Caki2 (cell line): ENCODE measurements at regions not wholly inside any gene's neighbourhood (a gene's known extent, or its start where the extent isn't known, plus 50 kb on each side); places are given as distances from the start of the nearest gene placed in this dataset.
"Not testable (repeated sequence)": the region's sequence is repeated elsewhere in the genome, so short reads cannot be mapped to it uniquely, and the experiment has no call there.

Source experiments
- DNase-seq: peaks from one replicate; pipeline ENCODE4 v3.0.0-alpha.2; 2015; ENCODE audit warnings: low read depth
- in situ Hi-C: cut with HindIII; loops from 2 replicates; pipeline ENCODE4 v1.10.0; 2016; ENCODE audit warnings: low sequenced_read_pairs, low pct_unique_long_range_greater_than_20kb, mixed read lengths

DNA sequence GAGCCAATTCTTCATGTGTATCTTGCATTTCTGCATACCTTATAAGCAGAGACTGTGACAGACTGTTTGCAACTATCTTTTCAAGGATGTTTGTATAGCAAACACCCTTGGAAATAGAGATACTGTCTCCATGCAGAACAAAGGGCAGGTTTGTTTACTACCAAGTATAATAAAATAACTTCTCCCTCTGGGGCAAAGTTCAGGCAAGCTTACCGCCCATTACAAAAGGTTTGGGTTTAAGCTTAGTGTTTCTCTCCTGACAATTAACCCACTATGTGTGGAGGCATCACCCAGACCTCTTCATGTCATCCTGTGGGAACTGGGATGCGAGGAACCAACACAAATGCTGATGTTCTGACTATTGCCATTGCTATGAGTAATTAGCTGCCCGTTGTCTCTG is 479.1 kb upstream of the ZMIZ1 start:
- no peak for DNase-seq
- in situ Hi-C loops = no loop called here

DNA sequence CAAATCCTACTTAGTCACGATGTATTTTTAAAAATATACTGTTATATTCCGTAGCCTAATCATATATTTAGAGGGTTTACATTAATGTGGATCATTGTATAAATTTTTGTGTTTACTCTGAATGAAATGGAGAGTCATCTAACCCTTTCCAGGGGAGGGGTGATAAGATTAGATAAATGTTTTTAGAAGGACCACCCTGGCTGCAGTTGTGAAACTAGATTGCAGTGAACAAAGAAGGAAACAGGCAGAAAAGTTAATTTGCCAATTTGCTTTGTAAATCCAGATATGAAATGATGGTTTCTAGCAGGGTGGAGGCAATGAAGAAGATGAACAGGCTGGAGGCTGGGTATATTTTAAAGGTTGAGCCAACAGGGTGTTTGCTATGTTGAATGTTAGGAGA is 477.7 kb upstream of the ZMIZ1 start:
- DNase-seq = no peak
- in situ Hi-C loops = no loop called here

DNA sequence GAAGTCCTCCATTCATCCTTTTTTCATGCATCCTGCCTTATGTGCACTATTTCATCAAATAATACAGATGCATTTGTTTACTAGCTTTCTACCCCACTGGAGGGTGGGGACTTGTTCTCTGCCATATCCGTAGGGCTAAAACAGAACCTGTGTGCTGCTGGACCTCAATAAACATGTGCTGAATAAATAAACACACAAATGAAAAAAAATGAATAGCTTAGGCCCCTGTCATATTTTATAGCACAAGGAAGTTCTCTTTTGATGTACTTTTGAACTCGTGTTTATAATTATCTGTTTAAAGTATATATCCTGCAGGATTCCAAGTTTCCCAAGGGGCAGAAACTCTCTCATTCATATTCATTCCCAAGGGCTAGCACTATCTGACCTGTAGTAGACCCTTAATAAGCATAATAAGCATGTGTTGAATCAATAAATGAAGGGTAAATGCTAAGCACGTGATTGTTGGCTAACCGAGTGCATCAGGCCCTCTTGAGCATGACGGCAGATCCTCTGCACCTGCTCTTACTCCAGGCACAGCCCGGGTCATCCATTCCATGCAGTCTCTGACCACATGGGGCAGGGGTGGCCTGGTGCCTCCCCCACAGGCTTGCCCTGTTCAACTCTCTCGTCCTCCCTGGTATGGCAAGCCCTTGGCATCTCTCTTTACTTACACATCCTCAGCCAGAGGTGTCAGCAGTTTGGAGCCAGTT is 474.1 kb upstream of the ZMIZ1 start:
- DNase-seq = no peak
- in situ Hi-C loops = no loop called here

DNA sequence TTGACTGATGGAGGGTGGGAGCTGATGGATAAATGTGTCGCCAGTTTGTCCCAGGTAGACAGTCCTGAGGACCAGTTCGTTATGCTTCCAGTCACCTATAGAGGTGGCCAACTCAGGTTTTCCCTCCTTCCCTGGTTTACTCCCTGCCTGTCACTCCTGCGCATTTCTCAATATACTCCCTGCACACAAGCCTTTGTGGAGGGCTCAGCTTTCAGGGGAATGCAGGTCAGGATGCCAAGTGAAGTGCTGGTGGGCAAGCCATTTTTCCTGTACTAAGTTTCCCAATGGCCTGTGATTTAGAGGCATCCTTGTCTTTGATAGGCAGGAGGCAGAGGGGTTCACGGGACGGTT is 473.5 kb upstream of the ZMIZ1 start:
- no peak for DNase-seq
- in situ Hi-C loops = no loop called here

DNA sequence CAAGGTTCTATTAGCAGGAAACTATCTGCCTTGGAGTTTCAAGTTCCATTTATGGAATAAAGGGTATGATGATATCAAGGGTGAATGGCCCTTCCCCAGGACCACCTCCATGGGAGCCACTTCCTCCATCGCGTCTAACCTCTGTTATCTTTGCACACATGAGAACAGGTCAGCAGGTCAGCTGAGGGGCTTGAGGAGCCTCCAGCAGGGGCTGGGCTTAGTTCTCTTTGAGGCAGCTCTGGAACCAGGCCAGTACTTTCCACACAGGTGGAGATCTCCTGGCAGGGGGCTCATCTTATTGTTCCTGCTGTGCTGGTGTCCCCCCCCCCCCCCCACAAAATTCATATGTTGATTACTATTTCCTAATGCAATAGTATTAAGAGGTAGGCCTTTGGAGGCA is 472.2 kb upstream of the ZMIZ1 start:
- no peak for DNase-seq
- in situ Hi-C loops = no loop called here

DNA sequence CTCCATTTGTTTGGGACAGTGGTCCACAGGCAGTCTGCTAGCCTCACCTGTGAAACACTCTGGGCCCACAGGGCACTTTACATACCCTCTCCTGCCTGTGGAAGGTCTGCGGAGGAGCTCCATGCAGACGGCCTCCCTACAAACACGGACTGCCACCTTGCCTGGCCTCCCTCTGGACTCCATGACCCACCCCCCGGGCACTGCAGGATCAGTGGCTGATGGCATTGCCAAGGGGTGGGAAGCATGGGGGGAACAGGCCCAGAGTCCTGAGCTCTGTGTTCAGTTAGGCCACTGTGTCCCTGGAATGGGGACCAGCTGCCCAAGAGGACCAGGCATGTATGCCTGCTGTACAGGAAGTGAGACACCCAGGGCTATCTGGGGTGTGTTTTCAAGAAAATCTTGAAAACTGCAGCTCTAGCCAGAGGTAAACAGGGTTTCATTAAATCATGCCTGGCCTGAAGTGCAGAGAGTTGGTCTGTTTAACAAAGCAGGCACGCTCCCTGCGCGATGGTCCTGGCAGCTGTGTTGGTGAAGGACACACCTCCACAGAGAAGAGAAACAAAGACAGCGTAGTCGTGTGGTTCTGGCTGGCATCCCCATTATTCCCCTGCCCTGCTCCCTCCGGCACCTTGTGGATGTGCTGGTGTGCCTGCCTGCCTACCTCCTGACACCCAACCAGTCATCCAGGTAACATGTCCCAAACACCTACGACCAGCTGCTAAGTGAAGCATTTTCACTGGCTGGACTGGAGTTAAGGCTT is 470.8 kb upstream of the ZMIZ1 start:
- DNase-seq = no peak
- in situ Hi-C loops = no loop called here

DNA sequence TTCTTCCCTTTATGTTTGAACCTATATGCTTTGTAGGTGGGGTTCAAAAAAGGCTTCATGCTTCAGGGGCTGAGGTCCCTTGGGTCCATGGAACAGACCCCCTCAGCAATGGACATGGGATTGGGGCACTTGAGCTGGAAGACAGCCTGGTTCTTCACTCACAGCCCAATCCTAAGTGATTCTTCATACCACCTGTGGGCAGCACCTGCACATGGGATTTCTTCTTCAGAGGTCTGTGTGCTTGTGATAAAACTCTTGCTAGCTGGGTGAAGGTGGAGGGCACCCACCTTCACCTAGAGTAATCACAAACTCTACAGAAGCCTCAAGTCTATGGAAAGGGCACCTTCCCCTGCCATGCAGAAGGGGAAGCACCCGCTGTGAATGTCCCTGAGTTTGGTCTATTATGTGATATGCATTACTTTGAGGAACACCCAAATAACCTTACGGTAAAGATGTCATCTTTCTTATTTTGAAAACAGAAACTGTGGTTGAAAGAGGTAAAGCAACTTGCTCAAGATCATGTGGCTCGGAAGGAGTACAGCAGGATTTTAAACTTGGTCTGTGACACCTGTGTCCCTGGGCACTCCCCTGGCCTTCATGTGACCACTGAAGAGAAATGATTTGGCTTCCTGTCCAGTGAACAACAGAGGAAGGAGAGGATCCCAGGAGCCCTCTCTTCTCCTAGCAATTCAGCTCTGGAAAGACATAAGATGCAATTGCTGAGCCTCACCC is 469.5 kb upstream of the ZMIZ1 start:
- no peak for DNase-seq
- in situ Hi-C loops = no loop called here

DNA sequence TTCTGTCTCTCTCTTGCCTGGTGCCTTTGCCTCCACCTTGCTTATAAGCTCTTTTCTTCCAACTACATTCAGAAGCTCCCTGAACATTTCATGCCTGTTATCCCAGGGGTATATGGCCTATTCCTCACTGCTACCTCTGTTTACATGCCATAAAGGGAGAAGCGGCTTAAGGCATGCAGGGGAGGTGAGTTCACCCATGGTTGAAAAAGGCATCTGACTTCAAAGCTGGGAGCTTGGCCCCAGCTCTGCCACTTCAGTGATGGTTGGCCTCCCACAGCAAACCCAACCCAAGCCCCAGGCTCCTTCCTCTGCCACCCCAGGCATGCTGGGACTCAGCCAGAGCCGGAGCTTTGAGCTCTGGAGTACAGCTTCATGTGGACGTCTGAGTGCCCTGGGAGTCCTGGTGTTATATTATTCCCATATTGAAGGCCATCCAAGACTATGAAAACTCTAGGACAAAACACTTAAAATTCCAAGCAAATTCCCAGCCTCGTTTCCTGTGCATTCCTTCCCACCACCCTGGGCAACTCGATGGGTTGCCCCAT is 468.6 kb upstream of the ZMIZ1 start:
- in situ Hi-C loops = no loop called here
- DNase-seq = no peak

DNA sequence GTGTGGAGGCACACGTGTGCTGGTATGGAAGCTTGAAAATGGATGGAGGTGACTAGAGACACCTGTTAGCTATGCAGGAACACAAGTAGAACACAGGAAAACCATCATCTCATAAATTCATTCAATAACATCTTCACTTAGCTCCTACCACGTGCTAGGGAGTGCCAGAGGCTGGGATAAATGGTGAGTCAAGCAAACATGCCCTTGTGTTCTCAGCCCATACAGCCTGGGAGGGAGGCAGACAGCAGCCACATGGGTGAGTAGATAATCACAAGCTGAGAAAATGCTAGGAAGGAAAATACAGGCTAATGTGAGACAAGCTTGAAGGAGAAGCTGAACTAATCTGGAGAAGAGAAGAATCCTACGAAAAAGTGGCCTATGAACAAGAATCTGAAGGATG is 468.0 kb upstream of the ZMIZ1 start:
- DNase-seq = no peak
- in situ Hi-C loops = no loop called here

DNA sequence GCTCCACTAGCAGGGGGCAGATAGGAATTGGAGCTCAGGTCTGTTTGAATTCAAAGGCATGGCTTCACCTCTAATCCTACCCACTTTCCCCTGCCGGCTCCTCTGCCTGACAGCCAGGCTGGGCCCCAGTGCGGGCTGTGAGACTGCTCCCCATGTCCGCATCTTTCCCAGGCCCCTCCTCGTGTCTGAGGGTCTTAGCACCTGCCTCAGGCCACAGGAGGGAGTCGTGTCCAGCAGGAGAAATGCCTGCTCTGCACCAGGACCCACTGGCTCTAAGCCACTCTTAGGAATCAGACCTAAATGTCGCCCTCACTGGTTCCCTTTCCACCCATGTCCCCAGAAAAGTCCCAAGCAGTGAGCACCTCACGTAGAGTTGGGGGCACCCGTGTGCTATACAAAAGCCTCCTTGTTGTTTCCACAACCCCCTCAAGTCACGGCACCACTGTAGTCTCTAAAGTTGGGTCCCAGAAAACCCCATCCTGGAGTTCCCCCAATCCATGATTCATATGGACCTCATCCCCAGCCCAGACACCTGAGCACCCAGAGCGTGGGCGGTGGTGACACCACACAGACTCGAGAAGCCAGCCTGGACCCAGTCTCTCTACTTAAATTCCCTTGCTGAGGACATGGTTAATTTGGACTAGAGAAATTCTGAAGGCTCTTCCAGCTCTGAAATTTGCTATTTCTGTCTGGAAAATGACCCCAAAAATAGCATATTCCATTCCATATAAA is 466.4 kb upstream of the ZMIZ1 start:
- no peak for DNase-seq
- in situ Hi-C loops = no loop called here

DNA sequence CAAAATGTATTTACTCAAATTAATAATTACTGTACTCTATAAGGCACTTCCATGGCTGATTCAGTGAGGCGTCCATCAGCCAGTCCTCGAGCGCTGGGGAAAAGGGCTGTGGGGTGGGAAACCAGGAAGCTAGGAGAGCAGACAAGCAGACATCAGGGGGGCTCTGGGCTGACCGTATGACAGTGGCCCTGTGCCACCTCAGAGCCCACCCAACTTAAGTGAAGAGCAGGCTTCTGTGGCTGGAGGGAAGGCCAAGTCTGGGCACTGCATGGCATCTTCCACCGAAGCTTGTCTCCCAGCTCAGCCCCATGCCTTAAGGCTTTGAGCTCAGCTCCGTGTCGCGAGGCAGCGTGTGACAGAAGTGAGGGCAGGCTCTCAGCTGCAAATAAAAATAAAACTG is 464.5 kb upstream of the ZMIZ1 start:
- no peak for DNase-seq
- in situ Hi-C loops = no loop called here

DNA sequence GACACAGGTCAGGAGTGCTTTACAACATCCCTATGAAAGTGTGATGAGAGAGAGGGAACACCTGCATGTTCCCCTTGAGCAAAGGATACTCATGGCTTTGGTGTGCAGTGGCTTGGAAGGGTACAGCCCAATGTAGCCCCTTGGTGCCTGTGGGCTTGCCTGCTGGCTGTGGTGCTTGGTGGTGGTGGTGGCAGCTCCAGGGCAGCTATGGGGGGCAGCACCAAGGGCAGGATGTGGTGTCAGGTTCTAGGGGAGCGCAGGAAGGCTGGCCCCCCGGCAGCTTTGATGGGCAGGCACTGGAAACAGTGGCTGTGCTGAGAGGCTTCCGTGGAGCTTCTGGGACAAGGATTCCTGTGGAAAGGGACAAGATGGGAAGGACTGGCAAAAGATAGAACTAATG is 464.0 kb upstream of the ZMIZ1 start:
- in situ Hi-C loops = no loop called here
- DNase-seq = no peak

DNA sequence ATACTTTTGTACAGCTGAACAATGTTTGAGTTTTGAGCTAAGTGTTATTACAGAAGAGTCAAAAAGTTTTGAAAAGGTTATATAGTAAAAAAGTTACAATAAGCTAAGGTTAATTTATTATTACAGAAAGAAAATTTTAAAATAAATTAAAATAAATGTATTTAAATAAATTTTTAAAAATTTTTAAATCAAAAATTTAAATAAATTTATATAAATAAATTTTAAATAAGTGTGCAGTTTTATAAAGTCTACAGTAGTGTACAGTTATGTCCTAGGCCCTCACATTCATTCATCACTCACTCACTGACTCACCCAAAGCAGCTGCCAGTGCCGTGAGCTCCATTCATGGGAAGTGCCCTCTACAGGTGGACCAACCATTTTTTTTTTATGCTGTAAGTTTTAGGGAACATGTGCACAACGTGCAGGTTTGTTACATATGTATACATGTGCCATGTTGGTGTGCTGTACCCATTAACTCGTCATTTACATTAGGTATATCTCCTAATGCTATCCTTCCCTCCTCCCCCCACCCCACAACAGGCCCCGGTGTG is 462.9 kb upstream of the ZMIZ1 start:
- in situ Hi-C loops = no loop called here
- DNase-seq = no peak

DNA sequence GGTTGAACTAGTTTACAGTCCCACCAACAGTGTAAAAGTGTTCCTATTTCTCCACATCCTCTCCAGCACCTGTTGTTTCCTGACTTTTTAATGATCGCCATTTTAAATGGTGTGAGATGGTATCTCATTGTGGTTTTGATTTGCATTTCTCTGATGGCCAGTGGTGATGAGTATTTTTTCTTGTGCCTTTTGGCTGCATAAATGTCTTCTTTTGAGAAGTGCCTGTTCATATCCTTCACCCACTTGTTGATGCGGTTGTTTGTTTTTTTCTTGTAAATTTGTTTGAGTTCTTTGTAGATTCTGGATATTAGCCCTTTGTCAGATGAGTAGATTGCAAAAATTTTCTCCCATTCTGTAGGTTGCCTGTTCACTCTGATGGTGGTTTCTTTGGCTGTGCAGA is 462.0 kb upstream of the ZMIZ1 start:
- in situ Hi-C loops, DNase-seq: not testable (repeated sequence)

DNA sequence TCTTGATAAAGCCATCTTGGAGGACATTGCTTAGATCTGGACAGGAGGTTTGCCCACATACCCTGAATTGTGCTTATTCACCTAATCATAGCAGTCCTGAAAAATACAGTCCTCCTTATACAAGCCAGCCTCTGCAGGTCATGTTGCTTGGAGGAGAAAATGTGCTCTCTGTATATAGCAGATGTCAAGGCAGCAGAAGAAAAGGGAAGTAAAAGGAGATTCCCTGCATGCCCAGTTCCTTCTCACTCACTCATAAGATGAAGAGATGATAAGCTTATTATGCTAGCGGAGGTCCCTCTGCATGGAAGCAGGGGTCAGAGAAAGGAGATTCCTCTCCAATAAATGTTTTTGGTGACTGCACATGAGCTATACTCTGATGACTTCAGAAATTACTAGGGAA is 458.8 kb upstream of the ZMIZ1 start:
- no peak for DNase-seq
- in situ Hi-C loops = no loop called here

DNA sequence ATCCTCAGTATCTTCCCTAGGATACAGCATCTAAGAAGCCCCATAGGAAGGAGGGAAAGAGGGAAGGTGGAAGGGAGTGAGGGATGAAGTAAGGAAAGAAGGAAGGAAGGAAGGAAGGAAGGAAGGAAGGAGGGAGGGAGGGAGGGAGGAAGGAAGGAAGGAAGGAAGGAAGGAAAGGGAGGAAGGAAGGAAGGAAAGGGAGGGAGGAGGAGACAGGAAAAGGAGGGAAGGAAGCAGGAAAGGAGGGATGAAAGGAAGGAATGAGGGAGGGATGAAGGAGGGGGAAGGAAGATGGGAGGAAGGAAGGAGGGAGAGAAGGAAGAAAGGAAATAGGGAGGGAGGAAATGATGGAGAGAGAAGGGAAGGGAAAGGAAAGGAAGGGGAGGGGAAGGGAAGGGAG is 455.6 kb upstream of the ZMIZ1 start:
- no peak for DNase-seq
- in situ Hi-C loops = no loop called here

DNA sequence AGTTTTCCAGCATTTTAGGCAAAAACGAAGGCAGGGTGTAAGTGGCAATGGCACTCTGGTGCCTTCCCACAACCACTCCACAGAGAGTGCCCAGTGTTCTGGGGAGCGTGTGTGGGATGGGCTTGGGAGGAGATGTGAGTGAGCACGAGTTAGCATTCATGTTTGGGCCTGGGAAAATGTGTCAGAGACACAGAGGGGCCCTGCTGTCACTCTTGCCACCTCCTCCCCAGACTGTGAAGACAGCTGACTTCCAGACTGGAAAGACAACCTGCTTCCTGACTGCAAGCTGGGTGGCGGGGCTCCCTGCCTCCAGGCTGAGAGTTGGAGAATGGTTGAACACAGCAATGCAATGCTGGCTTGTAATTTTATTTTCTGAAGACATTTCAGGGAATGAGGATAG is 454.5 kb upstream of the ZMIZ1 start:
- no peak for DNase-seq
- in situ Hi-C loops = no loop called here

DNA sequence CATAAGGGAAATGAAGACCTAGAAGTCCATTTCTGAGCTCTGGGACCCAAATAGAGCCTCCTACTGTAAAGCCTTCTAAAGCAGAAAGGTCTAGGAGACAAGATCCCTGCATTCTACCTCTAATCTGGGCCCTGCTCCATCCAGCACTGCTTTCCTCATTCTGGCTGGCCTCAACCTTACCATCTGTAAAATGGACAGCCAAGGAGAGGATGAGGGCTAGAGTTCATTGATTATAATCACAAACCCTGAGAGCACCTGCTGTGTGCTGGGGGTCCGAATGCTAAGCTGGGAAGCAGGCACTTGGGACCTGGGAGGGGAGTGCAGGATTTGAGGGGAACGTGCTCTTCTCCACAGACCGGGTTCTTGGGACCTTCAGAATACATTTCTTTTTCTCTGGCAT is 454.0 kb upstream of the ZMIZ1 start:
- no peak for DNase-seq
- in situ Hi-C loops = no loop called here
